T47D (cell line): ENCODE measurements at regions not wholly inside any gene's neighbourhood (a gene's known extent, or its start where the extent isn't known, plus 50 kb on each side); places are given as distances from the start of the nearest gene placed in this dataset.
"Not testable (repeated sequence)": the region's sequence is repeated elsewhere in the genome, so short reads cannot be mapped to it uniquely, and the experiment has no call there.

Experiments used
- DNase-seq, 2 experiments: peaks; one replicate each; pipeline versions ENCODE4 v3.0.0 to v3.0.0-alpha.2; 2011 to 2012; ENCODE audit warnings: low read depth in 1 of 2, low spot score in 1 of 2
- JUND ChIP-seq: IDR thresholded peaks from 2 replicates; pipeline ENCODE4 v1.6.1; 2012; ENCODE audit warnings: low read depth
- in situ Hi-C: cut with HindIII; loops from 2 replicates; pipeline ENCODE4 v1.10.0; 2016; ENCODE audit warnings: low sequenced_read_pairs, low pct_unique_long_range_greater_than_20kb

DNA sequence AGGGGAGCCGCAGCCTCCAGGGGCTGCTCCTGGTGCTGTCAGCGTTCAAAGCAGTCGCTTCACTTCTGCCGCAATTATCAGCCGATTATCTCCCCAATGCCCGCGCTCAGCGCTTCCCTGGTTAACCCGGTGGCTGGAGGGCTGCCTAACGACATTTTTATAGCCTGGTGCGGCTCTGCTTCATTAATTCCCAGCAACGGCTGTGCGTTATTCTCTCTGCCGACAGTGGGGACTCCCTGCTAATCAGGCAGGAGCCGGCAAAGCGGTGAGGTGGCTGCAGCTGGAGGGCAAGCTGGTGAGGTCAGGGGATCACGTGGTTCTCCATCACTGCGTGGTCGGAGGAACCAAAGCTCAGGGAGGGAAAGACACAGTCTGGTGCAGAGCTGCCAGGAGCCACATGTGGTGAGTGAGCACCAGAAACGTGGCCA, 62.9 kb downstream of the GLRX5 start:
- in situ Hi-C loops: no loop called here
- no peak for DNase-seq
- TF ChIP-seq JUND: no peak

DNA sequence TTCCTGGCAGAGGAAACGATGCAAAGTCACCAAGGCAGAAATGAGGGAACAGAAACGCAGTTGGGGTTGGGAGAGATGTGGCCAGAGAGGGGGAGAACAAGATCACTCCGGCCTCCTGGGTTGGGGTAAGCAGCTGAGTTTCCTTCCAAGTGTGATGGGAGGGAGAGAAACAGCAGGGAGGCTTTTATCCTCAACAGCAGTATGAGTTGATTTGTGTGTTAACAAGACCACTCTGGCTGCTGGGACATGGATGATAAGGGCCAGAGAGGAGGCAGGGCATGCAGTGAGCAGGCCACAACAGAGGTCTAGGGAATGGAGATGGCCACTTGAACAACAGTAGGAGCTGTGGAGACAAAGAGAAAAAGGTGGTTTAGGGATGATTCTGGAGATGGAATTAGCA, 66.8 kb downstream of the GLRX5 start:
- DNase-seq: no peak
- TF ChIP-seq JUND: no peak
- in situ Hi-C loops: no loop called here

DNA sequence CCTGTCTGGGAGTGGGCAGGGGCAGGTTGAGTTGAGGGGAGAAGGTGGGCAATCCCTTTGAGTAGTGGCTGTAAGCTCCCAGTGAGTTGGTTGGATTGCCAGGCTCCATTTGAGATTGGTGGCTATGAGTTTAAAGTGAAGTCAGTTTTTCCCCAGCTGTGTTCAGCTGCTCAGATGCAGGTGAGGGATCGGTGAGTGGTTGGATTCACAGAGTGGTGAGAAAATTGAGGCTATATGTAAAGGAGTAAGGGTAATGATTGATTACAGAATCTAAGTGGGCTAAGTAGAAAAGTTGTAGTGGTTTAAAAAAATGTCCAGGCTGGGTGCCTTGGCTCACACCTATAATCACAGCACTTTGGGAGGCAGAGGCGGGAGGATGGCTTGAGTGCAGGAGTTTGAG, 68.6 kb downstream of the GLRX5 start:
- DNase-seq: no peak
- in situ Hi-C loops: no loop called here
- no peak for TF ChIP-seq JUND

DNA sequence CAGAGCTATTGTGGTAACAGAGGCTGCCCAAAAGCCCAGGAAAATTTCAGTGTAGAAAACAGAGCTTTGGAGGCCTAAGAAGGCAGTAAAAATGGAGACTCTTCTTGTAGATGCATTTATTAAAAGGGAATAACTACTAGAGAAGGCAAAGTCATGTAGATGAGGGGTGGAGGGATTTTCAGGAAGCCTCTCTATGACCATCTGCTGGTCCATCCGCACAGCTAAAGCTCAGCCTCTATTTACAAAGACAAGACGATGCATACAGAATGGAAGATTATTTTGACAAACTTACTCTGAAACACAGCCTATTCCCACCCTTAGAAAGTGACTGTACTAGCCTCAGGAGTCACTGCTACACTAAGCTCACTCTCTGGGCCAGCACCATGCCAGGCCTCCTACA, 71.4 kb downstream of the GLRX5 start:
- DNase-seq: no peak
- TF ChIP-seq JUND: no peak
- in situ Hi-C loops: no loop called here

DNA sequence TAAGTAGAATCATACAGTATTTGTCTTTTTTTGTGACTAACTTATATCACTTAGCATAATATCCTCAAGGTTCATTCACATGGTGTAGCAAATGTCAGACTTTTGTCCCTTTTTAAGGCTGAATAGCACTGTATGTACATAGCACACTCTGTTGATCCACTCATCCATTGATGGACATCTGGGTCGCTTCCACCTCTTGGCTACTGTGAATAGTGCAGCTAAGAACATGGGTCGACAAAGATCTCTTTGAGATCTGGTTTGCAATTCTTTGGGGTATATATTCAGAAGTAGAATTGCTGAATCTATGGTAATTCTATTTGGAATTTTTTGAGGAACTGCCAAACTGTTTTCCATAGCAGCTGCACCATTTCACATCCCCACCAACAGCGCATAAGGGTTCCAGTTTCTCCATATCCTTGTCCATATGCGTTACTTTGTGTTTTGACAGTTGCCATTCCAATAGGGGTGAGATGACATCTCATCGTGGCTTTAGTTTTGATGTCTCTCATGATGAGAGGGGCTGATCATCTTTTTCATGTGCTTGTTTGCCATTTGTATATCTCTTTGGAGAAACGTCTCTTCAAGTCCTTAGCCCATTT, 73.9 kb downstream of the GLRX5 start:
- in situ Hi-C loops: no loop called here
- TF ChIP-seq JUND: no peak

DNA sequence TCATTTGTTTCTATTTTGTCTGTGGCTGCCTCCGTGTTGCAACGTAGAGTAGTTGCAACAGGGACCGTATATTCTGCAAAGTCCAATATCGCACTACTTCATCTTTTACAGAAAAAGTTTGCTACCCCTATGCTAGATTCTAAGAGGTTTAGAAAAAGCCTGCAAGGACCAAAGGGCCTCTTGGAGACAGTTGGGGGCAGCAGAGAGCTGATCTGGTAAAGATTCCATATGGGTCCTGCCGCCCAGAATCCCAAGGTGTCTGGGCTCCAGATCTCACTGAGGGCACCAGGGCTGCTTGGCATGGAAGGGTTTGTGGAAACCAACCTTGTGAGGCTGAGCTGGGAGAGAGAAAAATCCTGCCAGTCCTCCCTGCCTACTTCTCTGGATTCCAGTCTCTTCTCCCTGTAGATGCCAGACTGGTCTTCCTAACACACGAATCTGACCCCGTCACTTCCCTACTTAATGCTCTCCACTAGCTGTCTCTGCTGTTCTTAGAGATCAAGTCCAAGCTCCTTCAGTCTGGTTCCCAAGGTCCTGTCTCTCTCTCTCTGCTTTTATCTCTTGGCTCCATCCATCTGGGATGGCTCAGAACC, 74.6 kb downstream of the GLRX5 start:
- in situ Hi-C loops: no loop called here
- no peak for TF ChIP-seq JUND
- DNase-seq: peak; percentile 28 to 82

More for the DNA sequence above, 73.9 kb downstream of the GLRX5 start:
- DNase-seq: no peak

DNA sequence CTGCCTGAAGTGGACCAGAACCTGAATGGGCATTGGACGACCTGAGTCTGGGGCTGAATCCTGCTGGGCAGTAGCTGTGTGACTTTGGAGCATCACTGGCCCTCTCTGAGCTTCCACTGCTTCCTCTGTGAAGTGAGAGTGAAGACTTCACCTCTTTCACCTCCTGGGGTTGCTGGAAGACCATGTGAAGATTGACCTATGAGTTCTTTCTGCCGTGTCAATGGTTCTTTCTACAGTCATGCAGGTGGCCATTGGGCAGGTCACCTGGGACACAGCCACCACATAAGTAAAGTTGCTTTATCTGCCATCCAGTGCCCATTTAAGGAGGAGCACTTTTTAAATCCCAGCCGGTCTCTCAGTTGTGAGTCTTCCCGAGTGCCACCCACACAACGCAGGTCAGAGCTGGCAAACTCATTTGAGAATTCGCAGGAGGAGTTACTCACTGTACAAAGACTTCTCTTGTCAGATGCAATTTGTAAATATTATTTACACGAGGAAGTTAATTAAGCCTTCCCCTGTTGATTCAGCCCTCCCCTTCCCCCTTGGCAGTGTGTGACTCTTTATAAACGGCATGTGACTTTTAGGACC, 74.8 kb upstream of the TCL1B start:
- DNase-seq: peak in 1 of 2 experiments; percentile 54
- in situ Hi-C loops: no loop called here

DNA sequence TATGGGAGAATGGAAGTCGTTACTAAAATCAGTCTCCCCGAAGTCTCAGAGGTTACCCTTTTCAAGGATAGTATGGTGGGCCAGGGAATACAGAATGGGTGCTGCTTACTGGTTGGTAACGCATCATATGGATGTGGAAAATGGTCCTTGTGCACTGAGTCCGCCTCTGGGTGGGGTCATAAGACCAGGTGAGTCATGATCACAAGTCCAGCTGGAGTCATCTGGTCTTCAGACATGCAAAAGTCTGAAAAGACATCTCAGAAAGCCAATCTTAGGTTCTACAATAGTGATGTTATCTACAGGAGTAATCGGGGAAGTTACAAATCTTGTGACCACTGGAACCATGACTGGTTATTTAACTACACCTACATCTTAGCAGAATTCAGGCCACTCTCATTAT, 71.9 kb upstream of the TCL1B start:
- TF ChIP-seq JUND: no peak
- in situ Hi-C loops: no loop called here
- DNase-seq: peak in 1 of 2 experiments; percentile 63

More for the DNA sequence above, 74.8 kb upstream of the TCL1B start:
- no peak for TF ChIP-seq JUND

DNA sequence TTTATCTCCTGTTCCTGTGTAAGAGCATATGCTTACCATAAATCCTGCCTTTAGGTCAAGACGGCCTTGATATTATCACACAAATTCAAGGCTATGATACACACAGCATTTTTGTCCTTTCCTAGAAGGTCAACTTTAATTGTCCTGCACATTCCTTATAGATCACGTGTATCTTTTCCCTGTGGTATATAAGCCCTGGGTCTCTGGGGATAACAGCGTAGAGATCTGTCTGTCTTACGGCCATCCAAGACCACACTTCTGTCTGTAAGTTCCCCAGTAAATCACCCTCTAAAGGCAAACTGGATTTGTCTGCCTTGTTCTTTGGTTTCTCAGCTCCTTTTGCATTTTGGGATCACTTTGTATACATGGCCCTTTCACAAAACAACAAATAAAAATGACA, 69.5 kb upstream of the TCL1B start:
- TF ChIP-seq JUND: no peak
- in situ Hi-C loops: no loop called here
- peak in 1 of 2 experiments; percentile 26 for DNase-seq

DNA sequence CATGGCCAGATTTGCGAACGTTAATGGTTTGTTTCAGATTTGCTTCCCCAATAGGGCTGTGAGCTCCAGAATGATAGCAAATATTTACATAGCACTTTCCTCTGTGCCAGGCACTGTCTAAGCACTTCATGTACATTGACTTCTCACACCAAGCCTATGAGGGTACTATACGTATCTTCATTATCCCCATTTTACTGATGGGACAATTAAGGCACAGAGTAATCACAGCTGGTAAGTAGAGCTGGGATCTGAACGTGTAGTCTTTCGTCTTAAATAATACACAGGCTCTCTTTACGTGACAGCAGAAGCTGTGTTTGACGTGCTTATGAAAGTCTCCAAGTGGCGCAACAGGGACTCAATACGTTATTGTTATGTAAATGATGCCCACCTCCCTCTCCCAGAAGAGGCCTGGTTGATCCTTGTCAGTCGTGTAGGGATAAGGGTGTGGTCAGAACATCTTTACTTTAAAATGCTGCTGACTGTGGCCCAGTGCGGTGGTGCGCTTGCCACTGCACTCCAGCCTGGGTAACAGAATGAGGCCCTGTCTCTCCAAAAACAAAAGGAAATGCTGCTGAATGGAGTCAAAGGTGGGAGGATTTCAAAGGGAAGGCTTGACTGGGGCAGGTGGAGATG, 66.3 kb upstream of the TCL1B start:
- in situ Hi-C loops: no loop called here

DNA sequence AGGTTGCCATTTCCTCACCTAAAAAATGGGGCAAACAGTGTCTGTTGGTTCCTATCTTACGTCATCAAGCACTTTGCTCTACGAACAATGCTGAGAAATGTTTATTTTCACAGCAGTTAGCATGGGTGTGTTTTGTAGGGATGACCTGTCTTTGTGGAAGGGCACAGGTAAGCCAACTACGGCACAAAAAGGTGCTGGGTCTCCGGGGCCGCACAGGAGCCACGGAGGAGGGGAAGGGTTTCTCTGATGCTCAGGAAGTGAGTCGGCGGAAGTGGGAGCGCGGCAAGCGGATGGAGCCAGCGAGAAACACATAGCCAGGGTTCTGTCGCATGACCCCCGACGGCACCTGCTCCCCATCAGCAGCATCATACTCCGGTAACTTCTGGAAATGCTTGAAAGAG, 65.6 kb upstream of the TCL1B start:
- in situ Hi-C loops: no loop called here
- TF ChIP-seq JUND: no peak
- no peak for DNase-seq

More for the DNA sequence above, 66.3 kb upstream of the TCL1B start:
- DNase-seq: no peak
- no peak for TF ChIP-seq JUND

DNA sequence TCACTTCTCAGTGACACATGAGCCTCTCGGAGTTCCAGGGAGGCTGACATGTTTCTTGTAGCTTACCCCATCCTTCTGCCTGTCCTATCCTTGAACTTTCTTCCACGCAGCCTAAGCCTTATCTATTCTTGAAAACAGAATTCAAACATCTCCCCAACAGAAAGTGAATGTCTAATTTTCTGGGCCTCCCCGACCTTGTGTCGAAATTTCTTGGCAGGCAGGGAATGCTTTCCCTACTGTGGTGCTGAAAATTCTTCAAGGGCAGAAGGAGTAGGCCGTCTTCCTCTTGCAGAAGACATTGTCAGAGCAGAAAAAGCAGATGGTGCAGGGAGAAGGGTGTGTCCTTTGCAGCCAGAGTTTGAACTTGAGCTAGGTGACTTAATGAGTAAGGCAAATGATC, 63.0 kb upstream of the TCL1B start:
- TF ChIP-seq JUND: no peak
- DNase-seq: peak in 1 of 2 experiments; percentile 58
- in situ Hi-C loops: no loop called here

DNA sequence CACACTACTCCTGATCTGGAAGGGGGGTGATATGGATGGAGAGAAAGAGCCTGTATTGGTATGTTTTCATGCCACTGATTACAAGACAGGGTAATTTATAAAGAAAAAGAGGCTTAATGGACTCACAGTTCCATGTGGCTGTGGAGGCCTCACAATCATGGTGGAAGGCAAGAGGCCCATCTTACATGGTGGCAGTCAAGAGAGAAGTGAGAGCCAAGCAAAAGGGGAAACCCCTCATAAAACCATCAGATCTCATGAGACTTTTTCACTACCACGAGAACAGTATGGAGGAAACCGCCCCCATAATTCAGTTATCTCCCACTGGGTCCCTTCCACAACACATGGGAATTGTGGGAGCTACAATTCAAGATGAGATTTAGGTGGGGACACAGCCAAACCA, 60.5 kb upstream of the TCL1B start:
- DNase-seq, in situ Hi-C loops: not testable (repeated sequence)
